Liver (tissue), 3 donors: ENCODE measurements at regions not wholly inside any gene's neighbourhood (a gene's known extent, or its start where the extent isn't known, plus 50 kb on each side); places are given as distances from the start of the nearest gene placed in this dataset.

Source experiments
- FOXA1 ChIP-seq: IDR thresholded peaks from 2 replicates; pipeline ENCODE4 v1.6.1; 2016; ENCODE audit warnings: antibody characterized with exemption
- GABPA ChIP-seq, 2 donors: IDR thresholded peaks in 1 of 2; conservative IDR thresholded peaks in 1 of 2; 2 replicates each; pipeline ENCODE4 v1.6.1; 2016; ENCODE audit warnings: antibody characterized with exemption in 2 of 2, mild to moderate bottlenecking in 1 of 2, moderate library complexity in 1 of 2
- MAX ChIP-seq: IDR thresholded peaks from 2 replicates; pipeline ENCODE4 v1.6.1; 2016; ENCODE audit warnings: antibody characterized with exemption
- NR2F2 ChIP-seq: IDR thresholded peaks from 2 replicates; pipeline ENCODE4 v1.6.1; 2016; ENCODE audit warnings: antibody characterized with exemption
- RAD21 ChIP-seq, 2 donors: IDR thresholded peaks; 2 replicates each; pipeline ENCODE4 v1.6.1; 2016; ENCODE audit warnings: antibody characterized with exemption in 2 of 2, mild to moderate bottlenecking in 2 of 2
- TF ChIP-seq, protein P1 (sequence below): IDR thresholded peaks from 2 replicates; pipeline ENCODE4 v1.6.1; 2016; ENCODE audit warnings: antibody characterized with exemption
- TF ChIP-seq, protein P2 (sequence below): fragments of 150-350 bp; IDR thresholded peaks from 2 replicates; pipeline ENCODE4 v1.5.1; 2017; ENCODE audit warnings: improper control_type of control experiment, low read depth, low read length; ENCODE audit not compliant: missing input control
- TF ChIP-seq, protein P3 (sequence below): IDR thresholded peaks from 2 replicates; pipeline ENCODE4 v1.6.1; 2016; ENCODE audit warnings: antibody characterized with exemption, mild to moderate bottlenecking
- TF ChIP-seq, protein P4 (sequence below): IDR thresholded peaks from 2 replicates; pipeline ENCODE4 v1.6.1; 2016; ENCODE audit warnings: antibody characterized with exemption
- donor health status: healthy.
- donor health status: healthy.

- TF ChIP-seq, protein P1, sequence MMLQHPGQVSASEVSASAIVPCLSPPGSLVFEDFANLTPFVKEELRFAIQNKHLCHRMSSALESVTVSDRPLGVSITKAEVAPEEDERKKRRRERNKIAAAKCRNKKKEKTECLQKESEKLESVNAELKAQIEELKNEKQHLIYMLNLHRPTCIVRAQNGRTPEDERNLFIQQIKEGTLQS: no peak
- TF ChIP-seq, protein P2, sequence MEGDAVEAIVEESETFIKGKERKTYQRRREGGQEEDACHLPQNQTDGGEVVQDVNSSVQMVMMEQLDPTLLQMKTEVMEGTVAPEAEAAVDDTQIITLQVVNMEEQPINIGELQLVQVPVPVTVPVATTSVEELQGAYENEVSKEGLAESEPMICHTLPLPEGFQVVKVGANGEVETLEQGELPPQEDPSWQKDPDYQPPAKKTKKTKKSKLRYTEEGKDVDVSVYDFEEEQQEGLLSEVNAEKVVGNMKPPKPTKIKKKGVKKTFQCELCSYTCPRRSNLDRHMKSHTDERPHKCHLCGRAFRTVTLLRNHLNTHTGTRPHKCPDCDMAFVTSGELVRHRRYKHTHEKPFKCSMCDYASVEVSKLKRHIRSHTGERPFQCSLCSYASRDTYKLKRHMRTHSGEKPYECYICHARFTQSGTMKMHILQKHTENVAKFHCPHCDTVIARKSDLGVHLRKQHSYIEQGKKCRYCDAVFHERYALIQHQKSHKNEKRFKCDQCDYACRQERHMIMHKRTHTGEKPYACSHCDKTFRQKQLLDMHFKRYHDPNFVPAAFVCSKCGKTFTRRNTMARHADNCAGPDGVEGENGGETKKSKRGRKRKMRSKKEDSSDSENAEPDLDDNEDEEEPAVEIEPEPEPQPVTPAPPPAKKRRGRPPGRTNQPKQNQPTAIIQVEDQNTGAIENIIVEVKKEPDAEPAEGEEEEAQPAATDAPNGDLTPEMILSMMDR: no peak
- TF ChIP-seq MAX (no peak), RAD21 (IDR thresholded peaks at IDR 0.05) (no peak), GABPA (IDR thresholded peaks at IDR 0.05 in 1 of 2, conservative IDR thresholded peaks at IDR 0.05 in 1 of 2) (no peak), NR2F2 (no peak), FOXA1 (no peak)
- TF ChIP-seq, protein P3, sequence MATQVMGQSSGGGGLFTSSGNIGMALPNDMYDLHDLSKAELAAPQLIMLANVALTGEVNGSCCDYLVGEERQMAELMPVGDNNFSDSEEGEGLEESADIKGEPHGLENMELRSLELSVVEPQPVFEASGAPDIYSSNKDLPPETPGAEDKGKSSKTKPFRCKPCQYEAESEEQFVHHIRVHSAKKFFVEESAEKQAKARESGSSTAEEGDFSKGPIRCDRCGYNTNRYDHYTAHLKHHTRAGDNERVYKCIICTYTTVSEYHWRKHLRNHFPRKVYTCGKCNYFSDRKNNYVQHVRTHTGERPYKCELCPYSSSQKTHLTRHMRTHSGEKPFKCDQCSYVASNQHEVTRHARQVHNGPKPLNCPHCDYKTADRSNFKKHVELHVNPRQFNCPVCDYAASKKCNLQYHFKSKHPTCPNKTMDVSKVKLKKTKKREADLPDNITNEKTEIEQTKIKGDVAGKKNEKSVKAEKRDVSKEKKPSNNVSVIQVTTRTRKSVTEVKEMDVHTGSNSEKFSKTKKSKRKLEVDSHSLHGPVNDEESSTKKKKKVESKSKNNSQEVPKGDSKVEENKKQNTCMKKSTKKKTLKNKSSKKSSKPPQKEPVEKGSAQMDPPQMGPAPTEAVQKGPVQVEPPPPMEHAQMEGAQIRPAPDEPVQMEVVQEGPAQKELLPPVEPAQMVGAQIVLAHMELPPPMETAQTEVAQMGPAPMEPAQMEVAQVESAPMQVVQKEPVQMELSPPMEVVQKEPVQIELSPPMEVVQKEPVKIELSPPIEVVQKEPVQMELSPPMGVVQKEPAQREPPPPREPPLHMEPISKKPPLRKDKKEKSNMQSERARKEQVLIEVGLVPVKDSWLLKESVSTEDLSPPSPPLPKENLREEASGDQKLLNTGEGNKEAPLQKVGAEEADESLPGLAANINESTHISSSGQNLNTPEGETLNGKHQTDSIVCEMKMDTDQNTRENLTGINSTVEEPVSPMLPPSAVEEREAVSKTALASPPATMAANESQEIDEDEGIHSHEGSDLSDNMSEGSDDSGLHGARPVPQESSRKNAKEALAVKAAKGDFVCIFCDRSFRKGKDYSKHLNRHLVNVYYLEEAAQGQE: no peak
- TF ChIP-seq, protein P4, sequence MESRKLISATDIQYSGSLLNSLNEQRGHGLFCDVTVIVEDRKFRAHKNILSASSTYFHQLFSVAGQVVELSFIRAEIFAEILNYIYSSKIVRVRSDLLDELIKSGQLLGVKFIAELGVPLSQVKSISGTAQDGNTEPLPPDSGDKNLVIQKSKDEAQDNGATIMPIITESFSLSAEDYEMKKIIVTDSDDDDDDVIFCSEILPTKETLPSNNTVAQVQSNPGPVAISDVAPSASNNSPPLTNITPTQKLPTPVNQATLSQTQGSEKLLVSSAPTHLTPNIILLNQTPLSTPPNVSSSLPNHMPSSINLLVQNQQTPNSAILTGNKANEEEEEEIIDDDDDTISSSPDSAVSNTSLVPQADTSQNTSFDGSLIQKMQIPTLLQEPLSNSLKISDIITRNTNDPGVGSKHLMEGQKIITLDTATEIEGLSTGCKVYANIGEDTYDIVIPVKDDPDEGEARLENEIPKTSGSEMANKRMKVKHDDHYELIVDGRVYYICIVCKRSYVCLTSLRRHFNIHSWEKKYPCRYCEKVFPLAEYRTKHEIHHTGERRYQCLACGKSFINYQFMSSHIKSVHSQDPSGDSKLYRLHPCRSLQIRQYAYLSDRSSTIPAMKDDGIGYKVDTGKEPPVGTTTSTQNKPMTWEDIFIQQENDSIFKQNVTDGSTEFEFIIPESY: no peak
Observed at GRCh38 chr5:87951661-87952060, 317.0 kb downstream of the TMEM161B start.
